GM12864 (cell line): ENCODE measurements at regions not wholly inside any gene's neighbourhood (a gene's known extent, or its start where the extent isn't known, plus 50 kb on each side); places are given as distances from the start of the nearest gene placed in this dataset.

Experiments
- DNase-seq: peaks from one replicate; pipeline ENCODE4 v3.0.0-alpha.2; 2011; ENCODE audit warnings: low read depth
- H3K4me3 ChIP-seq: 2 replicates; pipeline ENCODE4 v1.5.1; 2011; ENCODE audit warnings: mild to moderate bottlenecking, low read depth, low read length, control low read depth
- CTCF ChIP-seq: IDR thresholded peaks from 2 replicates; pipeline ENCODE4 v1.5.1; 2011; ENCODE audit warnings: low read depth, mild to moderate bottlenecking, moderate library complexity, low read length, control low read depth, inconsistent platforms; ENCODE audit errors: missing control alignments

GRCh38 chr15:53834214-53834613 is 74.8 kb upstream of the WDR72 start:
- DNase-seq, result no peak
- TF ChIP-seq CTCF, result no peak
- no peak overlapping the region for H3K4me3 ChIP-seq

- TF ChIP-seq CTCF, result no peak
- no peak overlapping the region for H3K4me3 ChIP-seq
- no peak for DNase-seq
Observed at GRCh38 chr15:53833134-53833624, 73.7 kb upstream of the WDR72 start.

GRCh38 chr15:53831907-53832770 is 72.7 kb upstream of the WDR72 start:
- DNase-seq, result no peak
- H3K4me3 ChIP-seq, result no peak overlapping the region
- TF ChIP-seq CTCF, result no peak

- TF ChIP-seq CTCF, result no peak
- DNase-seq, result no peak
Observed at GRCh38 chr15:53830707-53831386, 71.4 kb upstream of the WDR72 start.

GRCh38 chr15:53829923-53830459 is 70.5 kb upstream of the WDR72 start:
- no peak for DNase-seq
- no peak for TF ChIP-seq CTCF
- no peak overlapping the region for H3K4me3 ChIP-seq

More at GRCh38 chr15:53830707-53831386, 71.4 kb upstream of the WDR72 start:
- no peak overlapping the region for H3K4me3 ChIP-seq

GRCh38 chr15:53829471-53829870 is 70.0 kb upstream of the WDR72 start:
- TF ChIP-seq CTCF, result no peak
- DNase-seq, result no peak
- H3K4me3 ChIP-seq, result no peak overlapping the region
